Stomach (tissue), 8 donors: ENCODE measurements at regions not wholly inside any gene's neighbourhood (a gene's known extent, or its start where the extent isn't known, plus 50 kb on each side); places are given as distances from the start of the nearest gene placed in this dataset.

Experiments
- DNase-seq, 2 donors: peaks; one replicate each; pipeline versions ENCODE4 v3.0.0 to v3.0.0-alpha.2; 2013 to 2019
- H3K27ac ChIP-seq, 5 donors: fragments of 200-600 bp in 4 of 5; sonication (generic) in 4 of 5; one replicate each; pipeline ENCODE4 v1.5.1; 2013 to 2019; ENCODE audit warnings: mild to moderate bottlenecking in 1 of 5, moderate library complexity in 1 of 5
- H3K27me3 ChIP-seq, 3 donors: fragments of 200-600 bp; sonication (generic); one replicate each; pipeline ENCODE4 v1.5.1; 2017 to 2019; ENCODE audit warnings: mixed run types in 1 of 3
- H3K36me3 ChIP-seq, 4 donors: fragments of 200-600 bp; sonication (generic); 1 replicate in 3 of 4; 2 replicates in 1 of 4; pipeline ENCODE4 v1.5.1; 2016 to 2019
- H3K4me1 ChIP-seq, 4 donors: fragments of 200-600 bp; sonication (generic); one replicate each; pipeline ENCODE4 v1.5.1; 2016 to 2019
- H3K4me3 ChIP-seq, 4 donors: fragments of 200-600 bp; sonication (generic) in 3 of 4; one replicate each; pipeline ENCODE4 v1.5.1; 2016 to 2019; ENCODE audit warnings: mild to moderate bottlenecking in 1 of 4
- H3K9me3 ChIP-seq, 4 donors: fragments of 200-600 bp; sonication (generic); one replicate each; pipeline ENCODE4 v1.5.1; 2016 to 2019
- EP300 ChIP-seq: sonication (generic); formaldehyde crosslinking; IDR thresholded peaks from one replicate; pipeline ENCODE4 v1.6.1; 2017; ENCODE audit warnings: antibody characterized with exemption
- POLR2A ChIP-seq, 4 donors: fragments of 450-650 bp; IDR thresholded peaks; one replicate each; pipeline ENCODE4 v1.6.1; 2016; ENCODE audit warnings: antibody characterized with exemption in 4 of 4, control low read depth in 2 of 4, mild to moderate bottlenecking in 1 of 4, moderate library complexity in 1 of 4
- POLR2AphosphoS5 ChIP-seq, 3 donors: sonication (generic); formaldehyde crosslinking; IDR thresholded peaks; one replicate each; pipeline ENCODE4 v1.6.1; 2016; ENCODE audit warnings: antibody characterized with exemption in 3 of 3
- WGBS, 5 donors: extraction: QIAGEN DNeasy Blood & Tissue Kit in 3 of 5; methylation state at CpG; one replicate each; pipeline versions ENCODE4 v1.1.5 to v1.1.7; 2013 to 2018; 5-methylcytosine and 5-hydroxymethylcytosine counted together
- intact Hi-C: fragments of 100-400 bp; cut with DNase I; formaldehyde crosslinking; loops from one replicate; pipeline ENCODE4 v1.15.1; 2023; ENCODE audit warnings: low total_unique reads
- TF ChIP-seq, protein P1 (sequence below), 7 experiments: fragments of 450-650 bp in 4 of 7; fragments of 200-600 bp in 3 of 7; sonication (generic) in 3 of 7; IDR thresholded peaks; one replicate each; pipeline ENCODE4 v1.5.1; 2016 to 2019; ENCODE audit warnings: antibody characterized with exemption in 7 of 7, control low read depth in 2 of 7, mild to moderate bottlenecking in 1 of 7
- donor health status: healthy with polysubstance abuse.
- donor health status: Bipolar disorder and iron deficiency.
- donor health status: healthy.

DNA sequence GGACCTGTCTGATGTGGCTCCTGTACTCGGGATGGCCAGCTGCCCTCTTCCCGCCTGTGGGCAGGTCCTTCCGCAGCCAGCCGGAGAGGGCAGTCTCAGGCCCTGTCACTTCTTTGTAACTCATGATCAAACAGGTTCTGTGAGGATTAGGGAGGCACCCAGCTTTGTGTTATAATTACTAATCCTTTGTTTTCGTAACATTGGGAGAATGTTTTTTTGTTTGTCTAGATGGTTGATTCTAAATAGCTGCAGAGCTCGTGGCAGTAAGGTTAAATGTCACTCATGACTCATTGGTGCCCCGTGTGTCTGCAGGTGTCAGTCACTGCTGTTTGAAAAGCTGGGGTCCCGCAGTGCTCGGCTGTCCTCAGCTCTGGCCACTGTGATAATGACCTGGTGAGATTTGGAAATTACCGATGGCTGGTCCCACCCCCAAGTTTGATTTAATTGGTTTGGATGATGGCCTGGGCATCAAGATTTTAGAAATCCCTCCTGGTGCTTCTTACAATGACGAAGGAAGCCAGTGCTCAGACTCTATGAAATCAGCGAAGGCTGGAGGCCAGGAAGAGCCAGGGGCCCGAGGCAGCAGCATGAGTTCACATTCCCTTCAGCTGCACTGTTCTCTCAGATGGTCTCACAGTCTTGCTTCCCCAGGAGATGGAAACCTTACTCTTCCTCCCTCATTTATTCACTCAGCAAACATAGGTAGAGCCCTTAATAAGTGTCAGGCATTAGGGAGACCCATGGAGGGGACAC, 172.8 kb downstream of the VAPA start:
- no peak overlapping the region for H3K4me3 ChIP-seq
- TF ChIP-seq, protein P1, sequence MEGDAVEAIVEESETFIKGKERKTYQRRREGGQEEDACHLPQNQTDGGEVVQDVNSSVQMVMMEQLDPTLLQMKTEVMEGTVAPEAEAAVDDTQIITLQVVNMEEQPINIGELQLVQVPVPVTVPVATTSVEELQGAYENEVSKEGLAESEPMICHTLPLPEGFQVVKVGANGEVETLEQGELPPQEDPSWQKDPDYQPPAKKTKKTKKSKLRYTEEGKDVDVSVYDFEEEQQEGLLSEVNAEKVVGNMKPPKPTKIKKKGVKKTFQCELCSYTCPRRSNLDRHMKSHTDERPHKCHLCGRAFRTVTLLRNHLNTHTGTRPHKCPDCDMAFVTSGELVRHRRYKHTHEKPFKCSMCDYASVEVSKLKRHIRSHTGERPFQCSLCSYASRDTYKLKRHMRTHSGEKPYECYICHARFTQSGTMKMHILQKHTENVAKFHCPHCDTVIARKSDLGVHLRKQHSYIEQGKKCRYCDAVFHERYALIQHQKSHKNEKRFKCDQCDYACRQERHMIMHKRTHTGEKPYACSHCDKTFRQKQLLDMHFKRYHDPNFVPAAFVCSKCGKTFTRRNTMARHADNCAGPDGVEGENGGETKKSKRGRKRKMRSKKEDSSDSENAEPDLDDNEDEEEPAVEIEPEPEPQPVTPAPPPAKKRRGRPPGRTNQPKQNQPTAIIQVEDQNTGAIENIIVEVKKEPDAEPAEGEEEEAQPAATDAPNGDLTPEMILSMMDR (IDR thresholded peaks at IDR 0.05) = no peak
- no peak for TF ChIP-seq POLR2A (IDR thresholded peaks at IDR 0.05)
- TF ChIP-seq POLR2AphosphoS5 (IDR thresholded peaks at IDR 0.05) = no peak
- no peak for TF ChIP-seq EP300
- H3K36me3 ChIP-seq = no peaks in the 10 kb centered on the region
- H3K27ac ChIP-seq = no peak overlapping the region
- intact Hi-C loops = no loop called here
- WGBS, 5 donors = 62 to 84% (median 75%) methylated on average over 13 of the region's 13 CpGs
- DNase-seq = no peak
- H3K4me1 ChIP-seq = no peaks in the 10 kb centered on the region
- peaks cover 6 to 15% (median 13%) of the 10 kb centered on the region in 4 donors for H3K9me3 ChIP-seq
- no peaks in the 10 kb centered on the region for H3K27me3 ChIP-seq

DNA sequence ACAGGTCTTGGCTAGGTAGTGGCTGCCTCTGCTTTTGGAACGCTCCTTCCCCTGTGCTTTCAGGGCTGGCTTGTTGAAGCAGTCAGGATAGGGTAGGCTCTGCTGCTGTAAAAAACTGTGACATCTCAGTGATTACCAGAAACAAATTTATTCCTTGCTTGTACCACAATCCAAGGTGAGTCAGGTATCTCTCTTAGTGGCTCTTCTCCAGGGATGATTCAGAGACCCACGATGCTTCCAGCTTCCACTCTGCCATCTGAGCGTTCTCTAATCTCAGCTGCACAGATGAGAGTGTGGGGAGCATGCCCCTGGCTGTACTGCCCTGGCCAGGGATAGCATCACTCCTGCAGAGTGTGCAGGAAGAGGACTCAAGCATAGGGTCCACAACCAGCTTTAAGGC, 174.9 kb downstream of the VAPA start:
- no peak for TF ChIP-seq EP300
- no peak for TF ChIP-seq POLR2AphosphoS5 (IDR thresholded peaks at IDR 0.05)
- TF ChIP-seq, protein P1 (IDR thresholded peaks at IDR 0.05) = no peak
- TF ChIP-seq POLR2A (IDR thresholded peaks at IDR 0.05) = no peak
- intact Hi-C loops = no loop called here
- no peaks in the 10 kb centered on the region for H3K4me1 ChIP-seq
- H3K9me3 ChIP-seq = peaks cover 0 to 1% (median under 1%) of the 10 kb centered on the region in 4 donors
- 89 to 100% (median 94%) methylated on average over 3 of the region's 3 CpGs for WGBS, 5 donors
- H3K36me3 ChIP-seq = no peaks in the 10 kb centered on the region
- no peak overlapping the region for H3K27ac ChIP-seq
- DNase-seq = no peak
- H3K27me3 ChIP-seq = no peaks in the 10 kb centered on the region
- H3K4me3 ChIP-seq = no peak overlapping the region

DNA sequence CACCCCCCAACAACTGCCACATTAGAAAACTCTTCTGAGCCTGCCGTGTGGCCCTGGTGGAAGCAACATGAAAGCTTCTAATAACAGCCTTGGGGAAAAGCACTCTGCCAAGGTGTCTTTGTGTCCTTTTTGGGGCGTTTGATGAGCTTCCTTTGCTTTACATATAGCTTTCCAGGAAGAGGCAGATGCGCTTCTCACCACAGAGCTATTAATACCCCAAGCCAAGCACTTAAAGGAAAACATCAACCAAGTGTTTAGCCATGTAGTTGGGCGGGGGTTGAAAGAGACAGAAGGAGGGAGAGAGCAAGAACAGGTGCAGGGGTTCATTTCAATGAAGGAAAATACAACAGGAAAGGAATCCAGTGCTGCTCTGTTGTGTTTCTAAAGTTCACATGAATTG, 176.1 kb downstream of the VAPA start:
- intact Hi-C loops = no loop called here

GRCh38 chr18:10090668-10091067, 176.9 kb downstream of the VAPA start:
- no peaks in the 10 kb centered on the region for H3K4me1 ChIP-seq
- no peak for DNase-seq
- H3K36me3 ChIP-seq = no peaks in the 10 kb centered on the region
- no peaks in the 10 kb centered on the region for H3K27me3 ChIP-seq
- H3K9me3 ChIP-seq = no peaks in the 10 kb centered on the region
- TF ChIP-seq POLR2A (IDR thresholded peaks at IDR 0.05) (no peak), EP300 (no peak), POLR2AphosphoS5 (IDR thresholded peaks at IDR 0.05) (no peak)
- TF ChIP-seq, protein P1 (IDR thresholded peaks at IDR 0.05) = no peak
- H3K4me3 ChIP-seq = no peak overlapping the region
- intact Hi-C loops = no loop called here
- WGBS, 5 donors = 71 to 81% (median 78%) methylated on average over 4 of the region's 4 CpGs
- H3K27ac ChIP-seq = no peak overlapping the region

More for the DNA sequence above, 176.1 kb downstream of the VAPA start:
- no peak for DNase-seq
- Histone ChIP-seq H3K27me3 (no peaks in the 10 kb centered on the region), H3K9me3 (no peaks in the 10 kb centered on the region), H3K4me1 (no peaks in the 10 kb centered on the region), H3K36me3 (no peaks in the 10 kb centered on the region), H3K27ac (no peak overlapping the region), H3K4me3 (no peak overlapping the region)
- 67 to 83% (median 77%) methylated on average over 4 of the region's 4 CpGs for WGBS, 5 donors
- TF ChIP-seq, protein P1 (IDR thresholded peaks at IDR 0.05) = no peak
- no peak for TF ChIP-seq EP300
- no peak for TF ChIP-seq POLR2A (IDR thresholded peaks at IDR 0.05)
